GM19351 (cell line): ENCODE measurements at regions not wholly inside any gene's neighbourhood (a gene's known extent, or its start where the extent isn't known, plus 50 kb on each side); places are given as distances from the start of the nearest gene placed in this dataset.
A peak's percentile ranks its signal among the peaks of the same experiment; 100 is the strongest.
"Not testable (repeated sequence)": the region's sequence is repeated elsewhere in the genome, so short reads cannot be mapped to it uniquely, and the experiment has no call there.

Source experiments
- ATAC-seq: cut with Tn5 transposase; IDR thresholded peaks from one replicate; pipeline ENCODE4 v1.9.1; 2021; ENCODE audit warnings: mild to moderate bottlenecking, moderate library complexity; ENCODE audit not compliant: unreplicated experiment

DNA sequence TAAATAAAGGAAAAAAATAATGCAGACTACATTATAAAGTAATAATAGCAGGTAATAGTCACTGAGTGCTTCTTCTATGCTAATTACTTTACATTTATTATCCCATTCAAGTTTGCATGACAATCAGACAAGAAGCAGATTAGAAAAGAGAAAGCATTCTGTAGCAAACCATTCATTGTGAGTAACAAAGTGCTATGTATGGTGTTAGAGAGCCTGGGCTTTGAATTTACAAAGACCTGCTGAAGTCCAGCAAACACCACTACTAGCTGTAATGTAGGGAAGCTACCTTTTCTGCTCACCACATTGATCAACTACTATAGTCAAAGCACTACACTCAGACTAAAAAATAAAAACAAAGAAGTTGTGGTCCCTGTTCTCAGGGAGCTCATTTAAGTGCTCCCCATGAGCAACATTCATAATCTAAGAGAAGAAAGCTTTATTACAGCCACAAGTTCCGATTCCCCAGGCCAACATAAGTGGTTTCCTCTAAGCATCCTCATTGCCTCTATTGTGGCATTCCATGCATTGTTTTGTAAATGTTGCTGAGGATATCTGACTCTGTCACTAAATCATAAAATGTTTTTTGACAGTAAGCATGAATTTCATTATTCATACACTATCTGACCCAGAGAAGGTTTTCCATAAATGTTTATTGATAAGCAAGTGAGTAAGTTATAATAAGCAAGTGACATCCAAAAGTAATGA, 108.5 kb downstream of the FOXD4L6 start:
- ATAC-seq: not testable (repeated sequence)

DNA sequence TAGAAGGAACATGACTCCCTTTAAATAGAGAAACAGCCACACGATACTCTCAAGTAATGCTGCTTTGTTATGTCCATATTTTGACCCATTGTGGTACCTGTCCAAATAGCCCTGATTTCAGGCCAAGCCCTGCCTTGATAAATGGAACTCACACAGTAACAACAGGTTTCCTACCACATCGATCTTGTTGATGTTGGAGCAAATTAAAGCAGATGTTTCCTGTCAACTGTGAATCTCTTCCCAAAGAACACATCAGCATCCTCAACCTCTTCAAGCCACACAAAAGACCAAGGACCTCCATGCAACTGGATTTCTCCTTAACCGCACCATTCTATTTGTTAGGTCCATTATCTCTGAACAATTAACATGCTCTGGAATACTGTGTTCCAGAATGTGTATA, 109.5 kb downstream of the FOXD4L6 start:
- not testable (repeated sequence) for ATAC-seq

DNA sequence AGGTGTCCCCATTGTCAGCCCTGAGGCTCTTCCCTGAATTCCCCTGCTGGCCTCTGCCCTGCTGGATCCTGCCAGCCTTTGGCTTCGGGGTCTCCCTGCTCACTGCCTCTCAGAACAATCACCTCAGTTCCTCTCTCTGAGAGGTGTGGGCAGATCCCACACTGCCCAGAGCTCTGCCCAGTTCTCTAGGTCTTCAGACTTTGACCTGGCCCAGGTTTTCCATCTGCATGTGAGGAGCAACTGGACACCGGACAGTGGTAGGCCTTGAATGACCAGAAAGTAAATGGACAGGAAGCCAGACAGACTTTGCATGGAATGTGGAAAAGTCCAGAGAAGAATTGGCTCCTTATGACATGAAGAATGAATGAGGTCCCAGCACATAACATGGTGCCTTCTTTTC, 111.8 kb downstream of the FOXD4L6 start:
- ATAC-seq: not testable (repeated sequence)

DNA sequence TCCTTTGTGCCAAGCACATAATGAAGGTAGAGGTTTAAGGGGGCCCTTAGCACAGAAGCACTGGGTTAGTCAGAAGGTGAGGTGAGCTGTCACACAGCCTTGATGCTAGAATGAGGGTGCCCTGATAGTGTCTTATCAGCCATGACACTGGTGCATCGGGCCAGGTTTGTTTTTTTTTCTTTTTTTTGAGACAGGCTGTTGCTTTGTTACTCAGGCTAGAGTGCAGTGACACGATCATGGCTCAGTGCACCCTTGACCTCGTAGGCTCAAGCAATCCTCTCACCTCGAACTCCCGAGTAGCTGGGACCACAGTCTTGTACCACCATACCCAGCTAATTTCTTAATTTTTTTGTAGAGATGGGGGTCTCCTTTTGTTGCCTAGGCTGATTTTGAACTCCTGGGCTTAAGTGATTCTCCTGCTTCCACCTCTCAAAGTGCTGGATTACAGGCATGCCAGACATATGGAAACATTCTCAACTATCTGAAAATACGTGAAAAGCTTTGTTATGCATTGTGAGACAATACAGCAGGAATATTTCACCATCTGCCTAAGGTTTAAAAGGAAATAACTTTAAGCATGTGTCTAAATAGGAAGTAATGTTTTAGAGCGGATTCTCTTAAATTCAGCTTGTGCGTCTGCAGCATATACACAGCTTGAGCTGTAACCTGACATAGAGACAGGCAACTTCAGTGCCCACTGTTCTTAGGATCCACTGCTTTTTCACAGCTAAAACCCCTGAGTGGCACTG, 128.4 kb downstream of the FOXD4L6 start:
- not testable (repeated sequence) for ATAC-seq

DNA sequence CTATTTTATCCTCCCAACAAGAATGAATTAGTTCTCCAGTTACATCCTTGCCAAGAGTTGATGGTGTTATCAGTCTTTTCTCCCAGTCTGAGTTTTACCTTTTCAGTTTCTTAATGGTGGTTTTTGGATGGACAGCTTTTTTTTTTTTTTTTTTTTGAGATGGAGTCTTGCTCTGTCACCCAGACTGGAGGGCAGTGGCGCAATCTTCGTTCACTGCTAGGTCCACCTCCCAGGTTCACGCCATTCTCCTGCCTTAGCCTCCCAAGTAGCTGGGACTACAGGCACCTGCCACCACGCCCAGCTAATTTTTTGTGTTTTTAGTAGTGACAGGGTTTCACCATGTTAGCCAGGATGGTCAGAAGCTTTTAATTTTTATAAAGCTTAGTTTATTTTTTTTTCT, 133.0 kb downstream of the FOXD4L6 start:
- not testable (repeated sequence) for ATAC-seq

DNA sequence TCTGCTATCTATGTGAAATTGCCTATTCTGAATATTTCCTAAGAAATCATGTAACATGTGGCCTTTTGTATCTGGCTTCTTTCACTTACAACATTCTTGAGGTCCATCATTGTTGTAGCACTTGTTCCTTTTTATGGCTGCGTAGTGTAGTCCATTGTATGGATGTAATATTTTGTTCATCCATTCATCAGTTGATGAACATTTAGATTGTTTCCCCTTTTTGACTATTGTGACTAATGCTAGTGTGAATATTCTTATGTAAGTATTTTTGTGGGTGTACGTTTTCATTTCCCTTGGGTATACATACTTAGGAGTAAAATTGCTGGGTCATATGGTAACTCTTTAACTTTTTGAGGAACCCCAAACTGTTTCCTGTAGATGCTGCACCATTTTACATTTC, 134.6 kb downstream of the FOXD4L6 start:
- ATAC-seq: not testable (repeated sequence)

DNA sequence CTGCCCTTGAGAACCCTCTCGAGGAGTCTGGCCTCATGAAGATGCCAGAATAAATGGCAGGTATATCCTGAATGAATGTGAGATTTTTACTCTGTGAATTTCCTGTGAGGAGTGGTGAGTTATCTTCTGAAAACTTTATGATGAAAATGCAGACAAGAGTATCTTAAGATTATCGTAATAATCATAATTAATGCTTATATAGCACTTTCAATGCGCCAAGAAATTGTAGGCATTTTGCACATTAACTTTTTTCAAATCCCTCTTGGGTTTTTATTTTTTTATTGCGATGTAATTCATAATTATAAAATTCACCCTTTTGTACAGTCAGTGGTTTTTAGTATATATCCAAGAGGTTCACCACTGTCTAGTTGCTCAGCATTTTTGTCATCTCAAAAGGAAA, 135.1 kb downstream of the FOXD4L6 start:
- ATAC-seq: not testable (repeated sequence)

DNA sequence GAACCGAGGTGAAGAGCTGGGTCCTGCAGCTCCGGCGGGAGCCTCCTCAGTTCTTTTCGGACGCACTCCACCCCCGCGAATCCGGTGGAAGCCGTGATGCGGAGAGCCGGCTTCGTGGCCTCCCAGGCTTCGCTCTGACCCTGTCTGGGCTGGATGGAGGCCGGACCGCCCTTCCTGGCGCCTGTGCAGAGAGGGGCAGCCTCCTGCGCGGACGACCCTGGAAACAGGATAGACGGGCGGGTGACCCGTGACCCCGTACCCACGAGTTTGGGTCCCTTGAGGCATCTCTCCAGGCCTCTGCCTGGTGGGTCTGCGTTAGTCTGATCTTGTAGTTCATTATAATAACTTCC, 136.0 kb downstream of the FOXD4L6 start:
- peak; percentile 45 for ATAC-seq

DNA sequence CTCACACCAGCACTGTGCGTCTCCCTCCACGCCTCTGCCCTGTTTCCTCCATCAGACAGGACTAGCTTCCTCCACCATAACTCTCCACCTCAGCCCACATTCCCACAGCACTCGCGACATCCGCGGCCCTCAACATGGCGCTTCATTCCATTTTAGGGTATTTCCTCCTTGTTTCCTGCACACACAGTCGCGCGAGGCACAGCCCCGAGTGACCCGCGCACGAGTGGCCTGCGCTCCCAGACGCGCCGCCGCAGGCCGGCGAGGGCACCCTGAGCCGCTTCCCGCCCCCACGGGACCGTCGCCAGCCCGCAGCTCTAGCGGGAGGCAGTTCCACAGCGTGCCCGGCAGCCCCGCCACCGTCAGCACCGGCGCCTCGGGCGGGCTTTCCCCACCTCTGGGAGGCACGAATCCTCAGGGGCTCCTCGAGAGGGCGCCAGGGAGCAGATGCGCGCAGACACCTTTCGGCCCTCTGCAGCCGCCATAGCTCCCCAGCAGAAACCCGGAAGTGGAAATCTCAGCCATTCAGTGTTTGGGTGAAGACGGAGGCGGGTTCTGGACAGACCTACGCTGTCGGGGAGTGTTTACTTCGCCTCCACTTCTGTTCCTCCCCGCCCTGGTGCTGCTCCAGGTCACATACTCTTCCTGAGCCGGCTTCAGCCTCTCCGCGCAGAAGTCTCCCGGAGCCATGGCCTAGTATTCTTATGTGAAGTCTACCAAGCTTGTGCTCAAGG, 136.6 kb downstream of the FOXD4L6 start:
- ATAC-seq: peak; percentile 99

DNA sequence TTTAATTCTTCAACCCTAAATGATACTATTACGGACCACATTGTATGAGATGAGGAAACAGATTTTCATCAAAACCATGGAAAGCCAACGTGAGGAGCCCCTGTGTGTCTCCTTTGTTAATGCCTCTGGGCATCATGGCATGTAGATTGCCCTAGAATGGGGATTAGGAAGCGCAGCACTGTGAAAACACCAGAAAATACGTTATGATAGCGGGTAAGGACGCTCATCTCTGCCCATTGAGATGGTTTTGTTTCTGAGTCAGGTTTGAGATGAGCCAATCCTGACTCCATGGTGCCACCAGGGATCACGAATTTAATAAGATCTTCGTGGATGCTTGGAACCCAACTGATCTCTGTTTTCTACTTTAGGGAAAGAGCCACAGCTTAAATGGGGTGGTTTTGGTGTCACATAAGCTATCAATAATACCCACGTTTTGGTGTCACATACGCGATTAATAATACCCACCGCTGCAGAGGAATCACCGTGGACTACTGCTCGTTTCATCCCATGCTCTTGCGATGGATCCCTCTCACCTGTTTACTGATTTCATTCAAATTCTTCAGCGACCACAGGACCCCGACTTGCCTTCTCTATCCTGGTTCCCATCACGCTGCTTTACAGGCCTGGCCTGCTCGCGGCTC, 137.3 kb downstream of the FOXD4L6 start:
- not testable (repeated sequence) for ATAC-seq

DNA sequence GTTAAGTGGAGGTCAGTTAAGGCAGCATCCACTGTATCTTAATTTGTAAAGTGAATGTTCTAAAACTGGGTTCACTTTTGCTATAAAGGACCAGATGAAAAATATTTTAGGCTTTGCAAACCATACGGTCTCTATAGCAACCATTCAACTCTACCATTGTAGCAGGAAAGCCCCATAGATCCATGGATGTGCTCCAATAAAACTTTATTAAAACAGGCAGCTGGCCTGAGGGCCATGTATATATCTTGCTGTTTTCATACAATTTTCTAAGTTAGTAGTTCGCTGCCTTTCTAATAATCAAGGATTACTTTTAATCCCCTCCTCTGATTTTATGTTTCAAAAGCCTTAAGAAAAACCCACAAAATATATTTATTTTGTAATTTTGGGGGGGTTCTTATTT, 142.1 kb downstream of the FOXD4L6 start:
- ATAC-seq: not testable (repeated sequence)

DNA sequence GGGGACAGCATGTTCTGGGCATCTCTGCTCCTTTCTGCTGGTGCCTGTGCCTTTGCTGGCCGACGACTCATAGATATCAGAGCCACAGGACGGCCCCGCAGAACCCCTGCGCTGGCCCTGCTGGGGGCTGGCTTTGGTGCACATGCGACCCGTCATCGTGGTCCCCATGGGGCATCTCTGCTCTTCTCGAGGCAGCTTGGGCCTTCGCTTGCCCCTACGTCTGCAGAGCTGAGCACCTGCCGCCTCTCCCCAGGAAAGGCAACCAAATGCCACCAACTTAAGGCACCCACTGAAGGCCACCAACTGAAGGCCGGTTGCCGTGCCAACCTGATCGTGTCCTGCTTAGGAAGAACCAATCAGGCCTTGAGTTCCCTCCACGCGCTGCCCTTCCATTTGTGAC, 153.1 kb downstream of the FOXD4L6 start:
- not testable (repeated sequence) for ATAC-seq

DNA sequence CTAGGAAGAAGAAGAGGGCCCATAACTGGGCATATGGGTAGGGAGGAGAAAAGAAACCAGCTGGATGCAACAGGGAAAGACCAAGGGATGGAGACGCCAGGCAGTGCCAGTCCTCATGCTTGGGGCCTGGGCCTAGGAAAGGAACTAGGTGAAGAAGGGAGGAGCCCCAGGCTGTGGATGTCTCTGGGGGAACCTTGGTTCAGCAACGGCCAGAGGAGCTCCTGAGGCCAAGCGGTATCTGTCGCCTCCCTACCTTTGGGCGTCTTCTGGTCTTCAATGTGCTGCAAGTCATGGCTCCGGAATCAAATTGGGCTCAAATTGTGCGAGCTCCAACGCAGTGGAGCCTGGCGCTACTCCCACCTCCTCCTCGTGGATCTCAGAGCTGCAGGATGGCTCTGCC, 153.6 kb downstream of the FOXD4L6 start:
- ATAC-seq: not testable (repeated sequence)

DNA sequence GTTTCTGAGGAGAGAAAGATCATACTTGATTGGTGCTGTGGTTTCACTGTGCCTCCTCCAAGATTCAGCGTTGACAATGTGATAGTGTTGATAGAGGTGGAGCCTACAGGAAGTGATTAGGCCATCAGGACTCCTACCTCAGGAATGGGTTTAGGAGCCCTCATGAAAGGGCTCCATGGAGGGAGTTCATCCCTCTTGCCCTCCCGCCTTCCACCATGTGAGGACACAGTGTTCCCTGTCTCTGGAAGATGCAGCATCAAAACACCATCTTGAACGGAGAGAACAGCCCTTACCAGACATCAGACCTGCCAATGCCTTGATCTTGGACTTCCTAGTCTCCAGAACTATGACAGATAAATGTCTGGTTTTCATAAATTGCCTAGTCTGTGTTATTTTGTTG, 156.7 kb downstream of the FOXD4L6 start:
- not testable (repeated sequence) for ATAC-seq

DNA sequence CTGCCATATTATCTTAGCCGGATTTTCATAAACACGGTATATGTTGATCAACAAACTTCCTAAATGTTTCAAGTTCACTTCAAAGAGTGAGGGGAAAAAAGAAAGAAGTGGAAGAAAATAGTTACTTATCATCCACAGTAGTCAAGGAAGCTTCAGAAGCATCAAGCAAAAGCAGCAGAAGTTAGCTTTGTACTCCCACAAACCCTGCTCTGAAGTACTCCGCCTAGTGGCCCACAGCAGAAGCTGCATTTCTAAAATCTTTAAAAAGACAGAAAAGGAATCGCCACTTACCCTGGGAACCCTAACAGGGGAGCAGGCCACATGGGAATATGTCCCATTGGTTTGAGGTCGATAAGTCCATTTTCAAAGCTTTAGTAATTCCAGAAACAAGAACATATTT, 158.1 kb downstream of the FOXD4L6 start:
- ATAC-seq: not testable (repeated sequence)

DNA sequence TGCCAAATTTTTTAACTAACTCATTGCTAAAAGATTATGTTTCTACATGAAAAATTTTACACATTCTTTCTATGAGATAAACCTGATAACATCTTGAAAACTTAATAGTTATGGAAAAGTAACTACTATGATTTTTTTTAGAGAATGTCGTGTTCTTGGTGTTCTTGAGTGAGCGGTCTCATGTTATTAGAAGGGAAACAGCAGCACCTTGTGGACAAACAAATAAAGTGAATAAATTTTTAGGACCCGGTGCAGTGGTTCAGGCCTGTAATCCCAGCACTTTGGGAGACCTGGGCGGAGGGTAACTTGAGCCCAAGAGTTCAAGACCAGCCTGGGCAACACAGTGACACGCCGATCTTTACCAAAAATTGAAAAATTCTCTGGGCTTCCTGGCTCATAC, 166.0 kb downstream of the FOXD4L6 start:
- ATAC-seq: not testable (repeated sequence)

DNA sequence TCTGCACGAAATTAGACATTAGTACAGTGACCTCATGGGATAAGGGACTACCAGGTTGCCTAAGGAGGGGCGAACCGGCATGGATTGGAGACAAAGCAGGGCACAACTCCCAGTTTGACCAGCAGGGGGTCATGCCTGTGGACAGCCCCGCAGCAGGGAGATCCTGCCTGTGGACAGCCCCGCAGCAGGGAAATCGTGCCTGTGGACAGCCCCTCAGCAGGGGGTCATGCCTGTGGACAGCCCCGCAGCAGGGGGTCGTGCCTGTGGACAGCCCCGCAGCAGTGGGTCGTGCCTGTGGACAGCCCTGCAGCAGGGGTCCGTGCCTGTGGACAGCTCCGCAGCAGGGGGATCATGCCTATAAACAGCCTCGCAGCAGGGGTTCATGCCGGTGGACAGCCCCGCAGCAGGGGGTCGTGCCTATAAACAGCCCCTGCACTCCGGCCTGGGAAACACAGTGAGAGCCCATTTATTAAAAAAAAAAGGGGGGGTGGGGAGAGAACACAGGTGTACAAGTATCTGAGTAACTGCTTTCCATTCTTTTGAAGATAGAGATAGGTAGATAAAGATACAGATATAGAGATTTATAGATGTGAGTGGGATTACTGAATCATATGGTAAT, 176.5 kb downstream of the FOXD4L6 start:
- not testable (repeated sequence) for ATAC-seq

DNA sequence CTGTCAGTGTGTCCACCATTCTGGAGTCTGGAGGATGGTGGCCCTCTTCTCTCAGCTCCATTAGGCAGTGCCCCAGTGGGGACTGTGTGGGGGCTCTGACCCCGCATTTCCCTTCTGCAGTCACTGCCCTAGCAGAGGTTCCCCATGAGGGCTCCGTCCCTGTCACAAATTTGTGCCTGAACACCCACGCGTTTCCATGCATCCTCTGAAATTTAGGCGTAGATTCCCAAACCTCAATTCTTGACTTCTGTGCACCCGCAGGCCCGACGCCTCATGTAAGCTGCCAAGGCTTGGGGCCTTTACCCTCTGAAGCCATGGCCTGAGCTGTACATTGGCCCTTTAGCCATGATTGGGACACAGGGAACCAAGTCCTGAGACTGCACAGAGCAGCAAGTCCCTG, 182.3 kb downstream of the FOXD4L6 start:
- not testable (repeated sequence) for ATAC-seq

DNA sequence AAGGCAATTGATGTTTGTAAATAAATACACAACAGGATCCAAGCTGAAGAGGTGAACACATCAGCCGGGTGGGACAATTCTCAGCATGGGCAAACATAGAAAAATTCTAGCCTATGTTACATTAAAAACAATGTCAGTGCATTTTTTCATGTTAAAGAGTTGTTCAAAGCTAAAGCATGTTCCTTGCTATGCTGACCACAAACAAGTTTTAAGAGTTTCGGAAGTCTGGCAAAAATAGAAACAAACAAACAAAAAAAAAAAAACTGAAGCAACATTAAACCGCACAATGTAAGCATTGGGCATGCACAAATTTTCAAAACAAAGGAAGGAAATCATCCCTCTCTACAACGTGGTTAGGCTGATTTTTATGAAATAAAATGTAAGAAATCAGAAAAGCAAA, 185.8 kb downstream of the FOXD4L6 start:
- not testable (repeated sequence) for ATAC-seq

DNA sequence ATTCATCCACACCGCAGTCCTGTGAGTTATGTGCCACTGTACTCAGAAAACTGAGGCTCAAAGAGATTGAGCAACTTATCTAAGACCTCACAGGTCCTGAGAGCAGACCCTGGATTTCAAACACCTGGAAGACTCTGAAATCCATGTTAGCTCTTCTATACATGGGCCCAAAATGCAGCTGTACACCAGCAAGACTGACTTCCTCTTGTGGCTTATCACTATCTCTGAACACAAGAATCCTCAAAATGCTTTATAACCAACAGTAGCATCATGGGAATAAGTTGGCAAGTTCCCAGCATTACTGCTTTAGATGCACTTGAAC, 188.6 kb downstream of the FOXD4L6 start:
- ATAC-seq: not testable (repeated sequence)
